ENCODE measurements at regions not wholly inside any gene's neighbourhood (a gene's known extent, or its start where the extent isn't known, plus 50 kb on each side); places are given as distances from the start of the nearest gene placed in this dataset.

DNA sequence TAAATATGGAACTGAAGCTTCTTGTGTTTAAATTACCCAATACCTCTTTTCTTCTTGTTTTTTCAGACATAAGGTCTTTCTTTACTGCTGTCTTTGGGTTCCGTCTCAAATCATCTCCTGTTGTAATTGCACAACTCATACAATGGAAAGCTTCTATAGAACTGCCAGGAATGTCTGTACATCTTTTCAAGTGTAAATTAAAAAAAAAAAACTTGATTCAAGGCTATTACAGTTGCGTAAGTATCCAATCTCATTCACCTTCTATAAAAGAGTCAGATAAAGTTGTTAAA lies 243.5 kb downstream of the ICE1 start:
- TF ChIP-seq, protein P1, sequence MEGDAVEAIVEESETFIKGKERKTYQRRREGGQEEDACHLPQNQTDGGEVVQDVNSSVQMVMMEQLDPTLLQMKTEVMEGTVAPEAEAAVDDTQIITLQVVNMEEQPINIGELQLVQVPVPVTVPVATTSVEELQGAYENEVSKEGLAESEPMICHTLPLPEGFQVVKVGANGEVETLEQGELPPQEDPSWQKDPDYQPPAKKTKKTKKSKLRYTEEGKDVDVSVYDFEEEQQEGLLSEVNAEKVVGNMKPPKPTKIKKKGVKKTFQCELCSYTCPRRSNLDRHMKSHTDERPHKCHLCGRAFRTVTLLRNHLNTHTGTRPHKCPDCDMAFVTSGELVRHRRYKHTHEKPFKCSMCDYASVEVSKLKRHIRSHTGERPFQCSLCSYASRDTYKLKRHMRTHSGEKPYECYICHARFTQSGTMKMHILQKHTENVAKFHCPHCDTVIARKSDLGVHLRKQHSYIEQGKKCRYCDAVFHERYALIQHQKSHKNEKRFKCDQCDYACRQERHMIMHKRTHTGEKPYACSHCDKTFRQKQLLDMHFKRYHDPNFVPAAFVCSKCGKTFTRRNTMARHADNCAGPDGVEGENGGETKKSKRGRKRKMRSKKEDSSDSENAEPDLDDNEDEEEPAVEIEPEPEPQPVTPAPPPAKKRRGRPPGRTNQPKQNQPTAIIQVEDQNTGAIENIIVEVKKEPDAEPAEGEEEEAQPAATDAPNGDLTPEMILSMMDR (IDR thresholded peaks at IDR 0.05): no peak
- no peak for TF ChIP-seq POLR2A (IDR thresholded peaks at IDR 0.05; ENCODE audit: low read depth)
